Calu3 (cell line): ENCODE measurements at regions not wholly inside any gene's neighbourhood (a gene's known extent, or its start where the extent isn't known, plus 50 kb on each side); places are given as distances from the start of the nearest gene placed in this dataset.

ENCODE experiments used
- BruUV-seq: library from RNA; stranded (reverse); fragments of 400-500 nt; replicated peaks from 2 replicates; lab custom pipeline; 2021; lab: Mats Ljungman, UMichigan
- CTCF ChIA-PET: fragments of 300-600 bp; sonication (Branson Sonifier 250); formaldehyde crosslinking; loops from one replicate; lab custom pipeline; 2022; ENCODE audit warnings: antibody characterized with exemption; lab: Charles Lee
- DNase-seq: peaks from one replicate; pipeline ENCODE4 v3.0.0; 2022
- H3K27ac Mint-ChIP-seq: one replicate; pipeline ENCODE4 v1.8.0; 2022; ENCODE audit warnings: mixed read lengths; ENCODE audit not compliant: unreplicated experiment
- H3K27me3 Mint-ChIP-seq: one replicate; pipeline ENCODE4 v1.8.0; 2022; ENCODE audit warnings: mixed read lengths; ENCODE audit not compliant: unreplicated experiment
- H3K36me3 Mint-ChIP-seq: one replicate; pipeline ENCODE4 v1.8.0; 2022; ENCODE audit warnings: mild to moderate bottlenecking, moderate library complexity, mixed read lengths; ENCODE audit not compliant: insufficient read depth, unreplicated experiment
- H3K4me1 Mint-ChIP-seq: one replicate; pipeline ENCODE4 v1.8.0; 2022; ENCODE audit warnings: mild to moderate bottlenecking, low read depth, mixed read lengths; ENCODE audit not compliant: unreplicated experiment
- H3K4me3 Mint-ChIP-seq: one replicate; pipeline ENCODE4 v1.8.0; 2022; ENCODE audit warnings: mild to moderate bottlenecking, low read depth, moderate library complexity, mixed read lengths; ENCODE audit not compliant: unreplicated experiment
- H3K9me3 Mint-ChIP-seq: one replicate; pipeline ENCODE4 v1.8.0; 2022; ENCODE audit warnings: low read depth, mixed read lengths; ENCODE audit not compliant: unreplicated experiment
- CTCF ChIP-seq: fragments of 200-600 bp; IDR thresholded peaks from one replicate; pipeline ENCODE4 v1.8.0; 2022; ENCODE audit warnings: antibody characterized with exemption; ENCODE audit not compliant: unreplicated experiment
- intact Hi-C: fragments of 100-400 bp; cut with micrococcal nuclease; formaldehyde crosslinking; loops from one replicate; pipeline ENCODE4 v1.10.0; 2022; ENCODE audit not compliant: unreplicated experiment

GRCh38 chr1:239025997-239026694 lies 360.2 kb upstream of the CHRM3 start:
- no peak overlapping the region for H3K4me3 Mint-ChIP-seq
- H3K9me3 Mint-ChIP-seq: peaks cover 7% of the 10 kb centered on the region
- intact Hi-C loops: no loop called here
- H3K27ac Mint-ChIP-seq: no peak overlapping the region
- no peak for DNase-seq
- no peaks in the 10 kb centered on the region for H3K27me3 Mint-ChIP-seq
- no peaks in the 10 kb centered on the region for H3K4me1 Mint-ChIP-seq
- no peak for TF ChIP-seq CTCF
- H3K36me3 Mint-ChIP-seq: no peaks in the 10 kb centered on the region
- BruUV-seq: no TSS peak
- CTCF ChIA-PET: no interaction called here

DNA sequence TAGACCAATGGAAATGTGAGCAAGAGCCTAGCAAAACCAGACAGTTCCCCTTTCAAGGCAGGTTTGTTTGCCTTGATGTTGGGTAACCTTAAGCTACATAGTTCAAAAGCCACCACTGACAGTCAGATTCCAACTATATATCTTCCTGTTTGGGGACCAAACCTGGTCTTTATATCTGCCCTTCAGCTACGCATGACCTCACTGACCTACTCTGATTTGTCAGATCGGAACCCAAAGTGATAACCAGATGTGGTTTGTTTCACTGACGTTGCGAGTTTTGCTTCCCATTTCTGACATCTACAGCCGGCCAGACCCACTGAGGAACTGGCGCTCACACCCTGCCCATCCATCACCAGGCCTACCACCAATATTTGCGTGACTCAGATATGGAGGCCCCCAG lies 361.1 kb upstream of the CHRM3 start:
- H3K36me3 Mint-ChIP-seq: no peaks in the 10 kb centered on the region
- peaks cover 5% of the 10 kb centered on the region for H3K9me3 Mint-ChIP-seq
- H3K27me3 Mint-ChIP-seq: no peaks in the 10 kb centered on the region
- H3K4me3 Mint-ChIP-seq: no peak overlapping the region
- intact Hi-C loops: no loop called here
- CTCF ChIA-PET: no interaction called here
- no peak for TF ChIP-seq CTCF
- no peak for DNase-seq
- no peak overlapping the region for H3K27ac Mint-ChIP-seq
- BruUV-seq: no TSS peak
- H3K4me1 Mint-ChIP-seq: no peaks in the 10 kb centered on the region

DNA sequence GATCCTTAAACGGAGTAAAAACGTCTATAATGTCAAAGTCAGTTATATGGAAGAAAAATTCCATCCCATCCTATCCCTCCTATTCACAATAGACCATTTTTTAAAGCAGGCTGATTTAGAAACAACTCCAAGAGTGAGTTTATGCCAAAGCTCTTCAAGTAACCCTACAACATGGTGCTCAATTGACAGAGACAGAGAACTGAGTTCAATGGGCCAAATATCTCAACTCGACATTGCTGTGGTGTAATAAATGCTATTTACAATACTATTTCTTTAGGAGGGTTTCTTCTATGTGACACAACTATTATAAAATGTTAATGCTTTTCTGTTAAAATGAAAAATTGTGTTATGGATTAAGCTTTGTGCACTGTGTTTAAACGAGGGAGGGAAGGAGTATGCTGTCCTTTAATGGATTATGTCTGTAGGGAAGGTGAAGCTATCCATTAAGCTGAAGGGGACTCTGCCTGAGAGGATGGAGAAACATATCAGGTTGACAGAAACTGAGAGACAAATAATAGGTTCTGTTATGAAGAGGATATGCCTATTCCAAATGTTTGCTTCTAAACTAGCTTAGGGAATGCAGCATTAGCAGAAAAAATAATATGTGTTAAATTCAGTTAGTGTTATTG lies 362.5 kb upstream of the CHRM3 start:
- no TSS peak for BruUV-seq
- CTCF ChIA-PET: no interaction called here
- H3K4me1 Mint-ChIP-seq: no peaks in the 10 kb centered on the region

GRCh38 chr1:239016337-239016736 lies 370.0 kb upstream of the CHRM3 start:
- no TSS peak for BruUV-seq
- Mint-ChIP-seq H3K9me3 (peaks cover 2% of the 10 kb centered on the region), H3K4me1 (no peaks in the 10 kb centered on the region), H3K27me3 (no peaks in the 10 kb centered on the region), H3K4me3 (no peak overlapping the region), H3K36me3 (no peaks in the 10 kb centered on the region), H3K27ac (no peak overlapping the region)
- CTCF ChIA-PET: interaction anchor here (0.5 kb wide), 1 partner anchor 141 kb away, joined by 3 read pairs; no protein-coding TSS in a partner anchor
- no peak for TF ChIP-seq CTCF
- DNase-seq: no peak
- intact Hi-C loops: no loop called here

More for the DNA sequence above, 362.5 kb upstream of the CHRM3 start:
- Mint-ChIP-seq H3K27ac (no peak overlapping the region), H3K9me3 (peaks cover 5% of the 10 kb centered on the region), H3K4me3 (no peak overlapping the region), H3K36me3 (no peaks in the 10 kb centered on the region), H3K27me3 (no peaks in the 10 kb centered on the region)
- TF ChIP-seq CTCF: no peak
- intact Hi-C loops: no loop called here
- DNase-seq: no peak
